SK-N-SH (cell line): ENCODE measurements at regions not wholly inside any gene's neighbourhood (a gene's known extent, or its start where the extent isn't known, plus 50 kb on each side); places are given as distances from the start of the nearest gene placed in this dataset.

Experiments used
- CTCF ChIA-PET: fragments of 300-600, 350-600 bp; formaldehyde crosslinking; extraction: SDS; loops from one replicate; lab custom pipeline; 2021; lab: Yijun Ruan, JAX
- POLR2A ChIA-PET: fragments of 350-600 bp; sonication (Branson Sonifier 250); formaldehyde crosslinking; extraction: SDS; loops from one replicate; lab custom pipeline; 2020; ENCODE audit warnings: antibody characterized with exemption, inconsistent platforms; lab: Yijun Ruan, JAX
- DNase-seq: peaks from one replicate; pipeline ENCODE4 v3.0.0; 2012
- H2AFZ ChIP-seq: fragments of 200-600 bp; sonication (generic); 2 replicates; pipeline ENCODE4 v1.8.1; 2016; ENCODE audit warnings: antibody characterized with exemption, mild to moderate bottlenecking, low read depth
- H3F3A ChIP-seq: fragments of 200-600 bp; sonication (generic); replicated peaks from 2 replicates; pipeline ENCODE3; 2016; ENCODE audit warnings: antibody characterized with exemption, mild to moderate bottlenecking; ENCODE audit not compliant: insufficient read depth
- H3K27ac ChIP-seq, 2 experiments: fragments of 200-500 bp in 1 of 2; fragments of 200-600 bp in 1 of 2; sonication (Bioruptor generic) in 1 of 2; sonication (generic), shearing (Covaris generic) in 1 of 2; 2 replicates each; pipeline versions ENCODE4 v1.5.1 to v1.6.1; 2014 to 2016; ENCODE audit warnings: low read depth in 2 of 2, inconsistent platforms in 1 of 2, low read length in 1 of 2, mild to moderate bottlenecking in 1 of 2, mixed read lengths in 1 of 2
- H3K27me3 ChIP-seq: fragments of 200-600 bp; sonication (generic), shearing (Covaris generic); 2 replicates; pipeline ENCODE4 v1.6.1; 2016; ENCODE audit warnings: mixed run types; ENCODE audit not compliant: insufficient read depth
- H3K36me3 ChIP-seq, 2 experiments: fragments of 200-500 bp in 1 of 2; fragments of 200-600 bp in 1 of 2; sonication (Bioruptor generic) in 1 of 2; sonication (generic) in 1 of 2; replicated peaks in 1 of 2; 2 replicates each; pipeline versions ENCODE3 to v1.5.1; 2014 to 2016; ENCODE audit warnings: low read length in 1 of 2, mild to moderate bottlenecking in 1 of 2; ENCODE audit not compliant: insufficient read depth in 2 of 2, control insufficient read depth in 1 of 2
- H3K4me1 ChIP-seq, 2 experiments: fragments of 200-500 bp in 1 of 2; fragments of 200-600 bp in 1 of 2; sonication (Bioruptor generic) in 1 of 2; sonication (generic), shearing (Covaris generic) in 1 of 2; 2 replicates each; pipeline versions ENCODE4 v1.5.1 to v1.6.1; 2014 to 2016; ENCODE audit warnings: low read depth in 1 of 2, low read length in 1 of 2, mixed run types in 1 of 2; ENCODE audit not compliant: insufficient read depth in 2 of 2, control insufficient read depth in 1 of 2
- H3K4me2 ChIP-seq: fragments of 200-600 bp; sonication (generic), shearing (Covaris generic); 2 replicates; pipeline ENCODE4 v1.6.1; 2017; ENCODE audit warnings: mixed run types
- H3K4me3 ChIP-seq, 2 experiments: fragments of 200-500 bp in 1 of 2; fragments of 200-600 bp in 1 of 2; sonication (Bioruptor generic) in 1 of 2; sonication (generic), shearing (Covaris generic) in 1 of 2; 2 replicates each; pipeline versions ENCODE4 v1.5.1 to v1.8.1; 2014 to 2016; ENCODE audit warnings: low read depth in 2 of 2, inconsistent platforms in 1 of 2, low read length in 1 of 2, mild to moderate bottlenecking in 1 of 2, mixed read lengths in 1 of 2, moderate library complexity in 1 of 2
- H3K79me2 ChIP-seq: fragments of 200-600 bp; sonication (generic); 2 replicates; pipeline ENCODE4 v1.8.1; 2017; ENCODE audit warnings: mild to moderate bottlenecking; ENCODE audit not compliant: insufficient read depth
- H3K9ac ChIP-seq: fragments of 200-600 bp; sonication (generic); 2 replicates; pipeline ENCODE4 v1.6.1; 2017; ENCODE audit warnings: mixed run types
- H3K9me2 ChIP-seq: fragments of 200-600 bp; sonication (generic); 2 replicates; pipeline ENCODE4 v1.6.1; 2017; ENCODE audit warnings: mixed run types
- H3K9me3 ChIP-seq: fragments of 200-600 bp; sonication (generic); 2 replicates; pipeline ENCODE4 v1.6.1; 2017; ENCODE audit warnings: mixed run types, mild to moderate bottlenecking, moderate library complexity
- H4K20me1 ChIP-seq: fragments of 200-600 bp; sonication (generic); 2 replicates; pipeline ENCODE4 v1.6.1; 2017; ENCODE audit warnings: mild to moderate bottlenecking, mixed run types; ENCODE audit not compliant: insufficient read depth
- CHD2 ChIP-seq: fragments of 150-350 bp; IDR thresholded peaks from 2 replicates; pipeline ENCODE4 v1.6.1; 2018; ENCODE audit warnings: low read length; ENCODE audit not compliant: partially characterized antibody
- ELF1 ChIP-seq: IDR thresholded peaks from 2 replicates; pipeline ENCODE4 v1.4.0; 2012
- EZH2phosphoT487 ChIP-seq: fragments of 200-600 bp; sonication (generic); IDR thresholded peaks from 2 replicates; pipeline ENCODE4 v1.6.1; 2017; ENCODE audit warnings: low read depth, mixed run types, mild to moderate bottlenecking, antibody characterized with exemption, moderate library complexity, borderline replicate concordance
- FOSL2 ChIP-seq: IDR thresholded peaks from 2 replicates; pipeline ENCODE4 v1.4.0; 2012; ENCODE audit warnings: low read depth, mild to moderate bottlenecking, moderate library complexity, borderline replicate concordance
- FOXJ3 ChIP-seq: sonication (generic); formaldehyde crosslinking; IDR thresholded peaks from 2 replicates; pipeline ENCODE4 v1.5.1; 2020; ENCODE audit warnings: mild to moderate bottlenecking, missing genetic modification reagents
- FOXM1 ChIP-seq: IDR thresholded peaks from 2 replicates; pipeline ENCODE4 v1.4.0; 2012; ENCODE audit warnings: low read depth, mild to moderate bottlenecking
- GATA2 ChIP-seq: sonication (generic); formaldehyde crosslinking; IDR thresholded peaks from 2 replicates; pipeline ENCODE4 v1.5.0; 2020; ENCODE audit warnings: mild to moderate bottlenecking, missing genetic modification reagents
- IRF3 ChIP-seq: fragments of 150-350 bp; IDR thresholded peaks from 2 replicates; pipeline ENCODE4 v1.6.1; 2016; ENCODE audit warnings: mild to moderate bottlenecking, low read depth, low read length
- MEF2A ChIP-seq: IDR thresholded peaks from 2 replicates; pipeline ENCODE4 v1.4.0; 2012; ENCODE audit warnings: low read depth, borderline replicate concordance
- POLR2AphosphoS5 ChIP-seq: IDR thresholded peaks from 2 replicates; pipeline ENCODE4 v1.6.1; 2012; ENCODE audit warnings: low read depth, low read length
- RAD21 ChIP-seq: IDR thresholded peaks from 2 replicates; pipeline ENCODE4 v1.6.1; 2012; ENCODE audit warnings: mild to moderate bottlenecking, low read length
- RFX5 ChIP-seq: IDR thresholded peaks from 2 replicates; pipeline ENCODE4 v1.6.1; 2012; ENCODE audit warnings: mild to moderate bottlenecking, improper control_type of control experiment, low read length
- RXRA ChIP-seq: IDR thresholded peaks from 2 replicates; pipeline ENCODE4 v1.4.0; 2012; ENCODE audit warnings: low read depth, mild to moderate bottlenecking, borderline replicate concordance
- SIN3A ChIP-seq: IDR thresholded peaks from 2 replicates; pipeline ENCODE4 v1.6.1; 2012; ENCODE audit warnings: low read depth, mild to moderate bottlenecking, low read length, moderate library complexity, borderline replicate concordance
- SMC3 ChIP-seq: IDR thresholded peaks from 2 replicates; pipeline ENCODE4 v1.6.1; 2012; ENCODE audit warnings: low read depth, low read length, improper control_type of control experiment
- TAF1 ChIP-seq: IDR thresholded peaks from 2 replicates; pipeline ENCODE4 v1.6.1; 2012; ENCODE audit warnings: low read depth, mild to moderate bottlenecking, low read length, moderate library complexity, borderline replicate concordance
- TEAD4 ChIP-seq: IDR thresholded peaks from 2 replicates; pipeline ENCODE4 v1.4.0; 2012; ENCODE audit warnings: mild to moderate bottlenecking, borderline replicate concordance; ENCODE audit not compliant: insufficient read depth
- USF2 ChIP-seq: fragments of 150-350 bp; IDR thresholded peaks from 2 replicates; pipeline ENCODE4 v1.6.1; 2017; ENCODE audit warnings: antibody characterized with exemption, low read length, low read depth, borderline replicate concordance
- YY1 ChIP-seq: IDR thresholded peaks from 2 replicates; pipeline ENCODE4 v1.4.0; 2012; ENCODE audit warnings: low read depth, mild to moderate bottlenecking
- WGBS: methylation state at CpG from one replicate; pipeline ENCODE4 v1.1.6; 2017; ENCODE audit warnings: low lambda C conversion rate; 5-methylcytosine and 5-hydroxymethylcytosine counted together

- DNase-seq: no peak
- ChIA-PET CTCF (interaction anchor here (0.6 to 1.3 kb wide), 2 partner anchors 14 to 188 kb away, joined by 3 read pairs; no protein-coding TSS in a partner anchor), POLR2A (no interaction called here)
- Histone ChIP-seq H2AFZ (no peak overlapping the region), H3K9ac (no peak overlapping the region), H3K4me3 (no peak overlapping the region), H3K9me2 (no peaks in the 10 kb centered on the region), H3K4me1 (peaks cover 0 to 6% of the 10 kb centered on the region in 2 experiments; a peak in 1 of 4 replicates), H3K36me3 (no peaks in the 10 kb centered on the region), H3K9me3 (no peaks in the 10 kb centered on the region), H3K79me2 (no peaks in the 10 kb centered on the region), H4K20me1 (no peaks in the 10 kb centered on the region), H3K4me2 (no peak overlapping the region), H3F3A (no peaks in the 10 kb centered on the region), H3K27ac (no peak overlapping the region), H3K27me3 (no peaks in the 10 kb centered on the region)
- WGBS: 71% methylated on average over 2 of the region's 2 CpGs
- no peak for TF ChIP-seq FOXJ3
Observed at GRCh38 chr13:40494513-40494912, 171.9 kb downstream of the FOXO1 start.

- Histone ChIP-seq H3K9me2 (no peaks in the 10 kb centered on the region), H3K36me3 (no peaks in the 10 kb centered on the region), H3K4me1 (0 out of 4 replicates have a peak, but pooled peaks cover 0 to under 1% of the 10 kb centered on the region in 2 experiments), H3K79me2 (no peaks in the 10 kb centered on the region), H3K4me3 (no peak overlapping the region), H3K9ac (no peak overlapping the region), H3K9me3 (no peaks in the 10 kb centered on the region), H3K27ac (no peak overlapping the region), H3K27me3 (no peaks in the 10 kb centered on the region), H3F3A (no peaks in the 10 kb centered on the region), H3K4me2 (no peak overlapping the region), H4K20me1 (no peaks in the 10 kb centered on the region), H2AFZ (no peak overlapping the region)
- WGBS: 69% methylated on average over 8 of the region's 8 CpGs
- no peak for DNase-seq
- ChIA-PET POLR2A (no interaction called here), CTCF (interaction anchor here (0.6 to 1.3 kb wide), 2 partner anchors 13 to 187 kb away, joined by 3 read pairs; no protein-coding TSS in a partner anchor)
- TF ChIP-seq USF2 (no peak), RAD21 (no peak), RXRA (no peak), TAF1 (no peak), GATA2 (CRISPR knock-in tag) (no peak), FOXM1 (no peak), EZH2phosphoT487 (no peak), ELF1 (no peak), TEAD4 (no peak), SIN3A (no peak)
Observed at GRCh38 chr13:40494946-40495620, 171.4 kb downstream of the FOXO1 start.

GRCh38 chr13:40495621-40496001 lies 170.8 kb downstream of the FOXO1 start:
- H3K9me3 ChIP-seq: no peaks in the 10 kb centered on the region
- no peak overlapping the region for H3K4me3 ChIP-seq
- no peaks in the 10 kb centered on the region for H3K36me3 ChIP-seq
- no peak overlapping the region for H3K27ac ChIP-seq
- H3K9me2 ChIP-seq: no peaks in the 10 kb centered on the region
- H3K9ac ChIP-seq: no peak overlapping the region
- H4K20me1 ChIP-seq: no peaks in the 10 kb centered on the region
- no peak overlapping the region for H2AFZ ChIP-seq
- DNase-seq: no peak
- ChIA-PET POLR2A (no interaction called here), CTCF (no interaction called here)
- WGBS: 44% methylated on average over 7 of the region's 7 CpGs
- no peaks in the 10 kb centered on the region for H3K4me1 ChIP-seq
- no peaks in the 10 kb centered on the region for H3F3A ChIP-seq
- TF ChIP-seq GATA2 (CRISPR knock-in tag) (no peak), SMC3 (no peak), YY1 (no peak), MEF2A (no peak), CHD2 (no peak), EZH2phosphoT487 (no peak), POLR2AphosphoS5 (no peak), RFX5 (no peak), IRF3 (no peak), FOSL2 (no peak)
- no peak overlapping the region for H3K4me2 ChIP-seq
- H3K27me3 ChIP-seq: no peaks in the 10 kb centered on the region
- H3K79me2 ChIP-seq: no peaks in the 10 kb centered on the region
